GM19395 (cell line): ENCODE measurements at regions not wholly inside any gene's neighbourhood (a gene's known extent, or its start where the extent isn't known, plus 50 kb on each side); places are given as distances from the start of the nearest gene placed in this dataset.
"Not testable (repeated sequence)": the region's sequence is repeated elsewhere in the genome, so short reads cannot be mapped to it uniquely, and the experiment has no call there.

Experiments
- ATAC-seq: cut with Tn5 transposase; IDR thresholded peaks from one replicate; pipeline ENCODE4 v1.9.1; 2021; ENCODE audit warnings: mild to moderate bottlenecking, moderate library complexity; ENCODE audit not compliant: unreplicated experiment

DNA sequence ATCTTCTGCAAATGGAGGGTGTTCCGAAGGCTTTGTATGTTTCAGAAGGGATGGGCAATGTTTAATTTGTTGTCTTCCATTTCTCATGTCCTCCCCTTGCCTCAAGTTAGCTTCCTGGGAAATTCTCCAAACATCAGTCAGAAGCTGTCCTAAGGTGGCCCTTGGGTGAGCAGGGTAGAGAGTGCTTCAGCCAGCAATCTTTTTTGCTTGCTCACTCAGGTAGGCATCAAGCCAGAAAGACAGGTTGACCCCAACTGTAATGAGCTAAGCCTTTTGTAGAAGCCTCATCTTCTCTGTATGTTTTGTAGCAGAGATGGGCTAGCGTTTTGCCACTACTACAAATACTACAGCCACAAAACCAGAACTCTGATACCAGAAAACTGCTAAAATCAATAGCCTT, 321.5 kb upstream of the FAM78B start:
- ATAC-seq, result no peak

- ATAC-seq, result no peak
These were observed 322.5 kb upstream of the FAM78B start for GRCh38 chr1:166489356-166489669.

- peak; percentile 89 for ATAC-seq
These were observed 323.1 kb upstream of the FAM78B start for GRCh38 chr1:166489670-166490436.

DNA sequence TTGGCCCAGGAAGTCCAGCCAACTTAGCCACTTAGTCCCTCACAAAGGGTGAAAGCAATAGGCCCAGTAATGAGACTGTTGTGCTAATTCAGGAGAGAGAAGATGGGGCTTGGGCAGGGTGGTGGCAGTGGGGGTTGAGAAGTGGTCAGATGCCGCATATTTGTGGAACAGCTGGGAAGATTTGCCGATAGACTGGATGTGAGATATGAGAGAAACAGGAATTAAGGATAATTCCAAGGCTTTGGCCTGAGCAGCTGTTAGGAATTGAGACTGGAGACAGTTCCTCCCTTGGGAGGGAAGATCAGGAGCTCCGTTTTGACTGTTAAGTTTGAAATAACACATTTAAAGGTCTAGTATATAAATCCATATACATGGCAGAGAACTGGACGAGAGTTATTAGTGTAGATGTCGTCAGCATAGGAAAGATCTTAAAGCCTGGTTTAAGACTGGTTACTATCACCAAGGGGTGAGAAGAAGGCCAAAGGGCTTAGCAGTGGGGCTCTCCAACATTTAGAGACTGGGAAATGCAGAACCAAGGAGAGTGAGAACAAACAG, 323.7 kb upstream of the FAM78B start:
- no peak for ATAC-seq

GRCh38 chr1:166493765-166494164, 327.0 kb upstream of the FAM78B start:
- ATAC-seq, result not testable (repeated sequence)

DNA sequence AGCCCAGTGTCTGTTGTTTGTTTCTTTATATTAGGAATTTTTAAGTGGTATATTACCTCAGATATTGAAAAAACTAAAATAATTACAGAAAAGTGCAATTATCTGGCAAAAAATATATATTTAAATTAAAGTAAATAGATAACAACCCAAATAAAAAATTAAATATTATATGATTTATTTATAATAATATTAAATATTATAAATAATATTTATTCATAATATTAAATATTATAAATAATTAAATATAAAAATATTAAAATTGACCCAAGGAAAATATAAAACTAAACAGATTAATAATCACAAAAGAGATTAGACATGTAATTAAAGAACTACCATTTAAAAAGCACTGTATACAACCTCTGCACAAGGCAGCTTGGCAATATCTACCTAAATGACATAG, 331.9 kb upstream of the POGK start:
- no peak for ATAC-seq

DNA sequence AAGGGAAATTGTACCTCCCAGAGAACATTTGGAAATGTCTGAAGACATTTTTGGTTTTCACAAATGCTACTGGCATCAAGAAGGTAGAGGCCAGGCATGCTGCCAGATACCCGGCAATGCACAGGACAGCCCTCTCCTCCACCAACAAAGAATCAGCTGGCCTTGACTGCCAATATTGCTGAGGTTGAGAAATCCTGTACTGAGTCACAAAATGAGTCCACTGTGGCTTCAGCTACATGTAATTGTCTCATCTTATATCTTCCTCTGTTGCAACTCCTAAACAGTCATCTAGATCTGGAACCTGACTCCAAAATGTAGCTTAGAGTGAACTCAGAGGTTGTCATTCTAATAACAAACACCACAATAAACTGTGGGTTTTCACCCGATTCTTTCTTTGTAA, 327.5 kb upstream of the POGK start:
- no peak for ATAC-seq

DNA sequence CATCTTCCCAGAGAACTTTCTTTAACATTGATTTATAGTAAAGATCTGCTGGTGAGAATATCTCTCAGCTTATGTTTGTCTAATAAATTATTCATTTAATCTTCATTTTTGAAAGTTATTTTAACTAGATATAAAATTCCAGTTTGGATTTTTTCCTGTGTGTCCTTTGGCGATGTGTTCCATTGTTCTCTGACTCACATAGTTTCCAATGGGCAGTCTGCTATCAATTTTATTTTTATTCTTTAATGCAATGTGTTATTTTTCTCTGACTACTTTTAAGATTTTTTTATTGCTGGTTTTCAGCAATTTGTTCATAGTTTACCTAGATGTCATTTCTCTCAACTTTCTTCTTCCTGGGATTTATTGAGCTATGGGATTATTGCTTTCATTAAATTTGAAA, 325.2 kb upstream of the POGK start:
- no peak for ATAC-seq

- ATAC-seq, result no peak
These were observed 311.5 kb upstream of the POGK start for GRCh38 chr1:166527752-166528151.

- ATAC-seq, result no peak
These were observed 300.6 kb upstream of the POGK start for GRCh38 chr1:166538646-166539045.

GRCh38 chr1:166544036-166544435, 295.2 kb upstream of the POGK start:
- no peak for ATAC-seq

DNA sequence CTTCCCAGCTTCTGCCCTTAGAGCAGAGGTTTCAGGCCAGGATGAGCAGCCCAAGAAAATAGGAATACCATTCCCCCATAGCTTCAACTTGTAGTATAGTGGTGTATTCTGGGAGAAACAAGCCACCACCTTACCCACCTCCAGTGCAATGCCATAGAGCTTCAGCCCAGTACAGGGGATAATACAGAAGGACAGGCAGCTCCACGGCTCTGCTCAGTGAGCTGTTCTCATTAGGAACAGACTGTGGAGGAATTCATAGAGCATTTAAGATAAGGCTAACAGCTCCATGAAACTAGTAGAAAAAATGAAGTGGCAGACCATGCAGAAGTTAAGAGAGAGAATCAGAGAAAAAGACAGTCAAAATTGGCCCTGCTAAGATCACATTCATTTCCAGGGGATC, 294.7 kb upstream of the POGK start:
- ATAC-seq, result no peak

- no peak for ATAC-seq
These were observed 286.6 kb upstream of the POGK start for GRCh38 chr1:166552706-166553105.

GRCh38 chr1:166570954-166571353, 268.3 kb upstream of the POGK start:
- ATAC-seq, result no peak

- no peak for ATAC-seq
These were observed 266.1 kb upstream of the POGK start for GRCh38 chr1:166573199-166573598.

DNA sequence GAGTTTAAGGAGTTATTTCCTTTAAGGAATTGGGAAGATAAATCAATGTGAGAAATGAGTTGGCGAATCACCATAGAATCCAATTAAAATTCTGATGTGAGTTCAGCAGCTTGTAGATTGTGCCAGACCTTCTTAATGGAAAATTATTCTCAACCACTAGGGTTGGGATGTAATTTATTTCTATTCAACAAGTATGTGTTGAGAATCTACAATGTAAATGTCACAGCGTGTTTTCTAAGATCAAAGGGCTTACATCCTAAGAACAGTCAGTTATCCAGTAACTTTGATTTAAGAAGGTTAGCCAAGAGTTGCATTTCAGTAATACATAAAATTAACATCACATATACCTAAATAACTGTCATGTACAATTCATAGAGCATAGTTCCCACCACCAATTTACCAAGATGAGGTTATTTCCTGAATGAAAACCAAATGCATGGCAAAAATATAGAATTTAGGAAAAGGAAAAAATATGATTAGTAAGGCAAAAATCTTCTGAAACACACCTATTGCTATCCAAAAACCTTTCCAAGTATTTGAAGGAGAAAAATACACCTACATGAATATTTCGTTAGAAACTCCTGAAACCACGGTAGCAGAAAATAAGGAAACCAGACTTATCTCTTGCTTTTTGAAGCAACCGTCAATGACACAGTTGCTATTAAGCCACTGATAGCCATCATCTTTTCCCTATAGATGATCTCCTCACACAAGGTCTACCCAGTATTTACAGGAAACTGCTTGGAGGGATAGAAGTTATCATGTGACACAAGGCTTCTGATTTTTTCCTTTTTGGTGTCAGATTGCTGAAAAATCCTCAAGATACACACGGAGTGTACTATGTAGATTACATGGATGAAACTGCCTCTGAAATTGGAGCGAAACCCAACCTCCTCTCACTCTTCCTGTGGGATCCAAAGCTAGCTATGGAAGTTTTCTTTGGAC, 259.4 kb upstream of the POGK start:
- no peak for ATAC-seq

DNA sequence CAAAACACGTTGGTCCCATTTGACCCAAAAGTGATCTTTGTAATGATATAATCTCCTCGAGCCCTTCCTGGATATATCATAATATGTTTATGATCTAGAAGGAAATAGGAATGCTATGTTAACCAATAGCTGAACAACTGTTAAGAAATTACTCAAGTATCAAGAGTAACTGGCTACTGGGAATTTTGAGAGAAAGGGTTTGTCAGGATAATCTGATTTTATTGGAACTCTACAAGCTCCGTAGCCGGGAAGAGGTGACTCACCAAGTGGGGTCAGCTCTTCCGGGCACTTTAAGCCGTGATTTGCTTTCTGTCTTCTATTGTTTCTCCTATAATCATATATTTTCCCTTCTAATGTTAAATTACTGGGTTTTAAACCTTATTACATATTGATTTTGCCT, 250.5 kb upstream of the POGK start:
- ATAC-seq, result no peak

GRCh38 chr1:166590161-166590560, 249.1 kb upstream of the POGK start:
- ATAC-seq, result no peak

GRCh38 chr1:166594646-166595045, 244.6 kb upstream of the POGK start:
- ATAC-seq, result no peak

DNA sequence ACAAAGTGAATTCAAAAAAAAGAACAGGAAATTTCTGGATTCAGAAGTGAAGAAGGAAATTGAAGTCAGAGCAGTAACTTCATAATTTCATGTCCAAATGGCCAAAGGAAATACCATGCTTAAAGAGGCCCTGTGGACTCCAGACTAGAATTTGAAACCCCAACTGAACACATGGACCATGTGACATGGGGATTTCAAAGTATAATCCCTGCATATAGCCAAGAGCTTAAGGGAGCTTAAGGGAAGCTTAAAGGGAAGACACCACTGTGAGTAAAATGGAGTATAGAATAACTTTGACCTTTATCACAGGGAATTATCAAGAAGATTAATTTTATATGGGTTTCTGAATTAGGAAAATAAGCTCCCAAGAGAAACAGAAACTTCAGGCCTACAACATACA, 241.8 kb upstream of the POGK start:
- ATAC-seq, result no peak

DNA sequence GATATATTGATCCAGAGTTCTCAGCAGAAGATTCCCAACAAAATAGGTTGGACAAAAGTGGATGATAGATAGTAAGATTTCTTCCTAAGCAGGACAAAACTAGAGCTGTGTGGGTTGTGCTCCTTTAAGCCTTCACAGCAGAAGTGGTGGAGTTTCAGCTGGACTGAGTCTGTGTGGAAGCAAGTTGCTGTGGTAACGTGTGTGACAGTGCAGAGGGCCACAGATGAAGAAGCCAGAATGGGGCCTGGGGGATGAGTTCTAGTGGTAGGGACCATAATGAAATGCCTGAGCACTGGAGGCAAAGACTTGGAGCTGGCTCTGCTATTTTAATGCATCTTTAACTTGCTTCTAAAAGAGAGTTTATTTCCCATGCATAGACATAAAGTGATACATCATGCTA, 238.7 kb upstream of the POGK start:
- no peak for ATAC-seq
